CD4-positive, alpha-beta T cell (primary cell): ENCODE measurements at regions not wholly inside any gene's neighbourhood (a gene's known extent, or its start where the extent isn't known, plus 50 kb on each side); places are given as distances from the start of the nearest gene placed in this dataset.

Experiments used
- ATAC-seq: fragments of 200-7000 bp; cut with Tn5 transposase; one replicate; pipeline ENCODE4 v1.10.0; 2022; ENCODE audit warnings: mild to moderate bottlenecking; ENCODE audit not compliant: poor library complexity
- CTCF ChIA-PET: fragments of 350-600 bp; sonication (Branson Sonifier 250); formaldehyde crosslinking; loops from one replicate; lab custom pipeline; 2021; ENCODE audit warnings: antibody characterized with exemption, inconsistent platforms; lab: Charles Lee
- POLR2A ChIA-PET: fragments of 350-600 bp; sonication (Branson Sonifier 250); formaldehyde crosslinking; loops from one replicate; lab custom pipeline; 2021; ENCODE audit warnings: antibody characterized with exemption, inconsistent platforms; lab: Charles Lee
- DNase-seq, 14 experiments: peaks; one replicate each; pipeline ENCODE4 v3.0.0-alpha.2; 2013 to 2020; ENCODE audit warnings: mixed read lengths in 2 of 14
- H3K27ac ChIP-seq, 2 donors: one replicate each; pipeline versions ENCODE4 v1.5.1 to v1.7.0; 2013; ENCODE audit warnings: low read length in 2 of 2, low read depth in 1 of 2, mild to moderate bottlenecking in 1 of 2
- H3K27me3 ChIP-seq, 2 experiments: 1 replicate in 1 of 2; 2 replicates in 1 of 2; pipeline versions ENCODE4 v1.6.1 to v1.7.0; 2013; ENCODE audit warnings: low read length in 2 of 2, control low read depth in 1 of 2, mild to moderate bottlenecking in 1 of 2, moderate library complexity in 1 of 2; ENCODE audit not compliant: insufficient read depth in 2 of 2, control insufficient read depth in 1 of 2
- H3K36me3 ChIP-seq: one replicate; pipeline ENCODE4 v1.6.1; 2013; ENCODE audit warnings: low read length, control low read depth; ENCODE audit not compliant: insufficient read depth
- H3K4me1 ChIP-seq: one replicate; pipeline ENCODE4 v1.6.1; 2013; ENCODE audit warnings: low read length, control low read depth; ENCODE audit not compliant: insufficient read depth
- H3K4me3 ChIP-seq: one replicate; pipeline ENCODE4 v1.5.1; 2013; ENCODE audit warnings: mild to moderate bottlenecking, low read length, moderate library complexity
- H3K9me3 ChIP-seq, 2 experiments: 1 replicate in 1 of 2; 2 replicates in 1 of 2; pipeline versions ENCODE4 v1.6.1 to v1.7.0; 2013; ENCODE audit warnings: low read length in 2 of 2, mild to moderate bottlenecking in 2 of 2, control low read depth in 1 of 2, moderate library complexity in 1 of 2; ENCODE audit not compliant: control insufficient read depth in 1 of 2, insufficient read depth in 1 of 2
- H3K27ac Mint-ChIP-seq: one replicate; pipeline ENCODE4 v1.8.0; 2020; ENCODE audit warnings: mixed read lengths
- H3K27me3 Mint-ChIP-seq: one replicate; pipeline ENCODE4 v1.8.0; 2021; ENCODE audit warnings: mixed read lengths
- H3K36me3 Mint-ChIP-seq: one replicate; pipeline ENCODE4 v1.8.0; 2021; ENCODE audit warnings: low read depth, mixed read lengths
- H3K4me1 Mint-ChIP-seq: one replicate; pipeline ENCODE4 v1.8.0; 2021; ENCODE audit warnings: low read depth, mixed read lengths
- H3K4me3 Mint-ChIP-seq: one replicate; pipeline ENCODE4 v1.8.0; 2020; ENCODE audit warnings: mild to moderate bottlenecking, mixed read lengths
- H3K9me3 Mint-ChIP-seq: one replicate; pipeline ENCODE4 v1.8.0; 2020; ENCODE audit warnings: mixed read lengths
- intact Hi-C, 2 experiments: fragments of 100-400 bp; cut with DNase I in 1 of 2; cut with micrococcal nuclease in 1 of 2; formaldehyde crosslinking; loops; one replicate each; pipeline versions ENCODE4 v1.15.1 to v1.9.0; 2023 to 2025; cut with DNase I, micrococcal nuclease
- TF ChIP-seq, protein P1 (sequence below): fragments of 200-600 bp; IDR thresholded peaks from one replicate; pipeline ENCODE4 v1.8.0; 2022; ENCODE audit warnings: antibody characterized with exemption, mild to moderate bottlenecking

DNA sequence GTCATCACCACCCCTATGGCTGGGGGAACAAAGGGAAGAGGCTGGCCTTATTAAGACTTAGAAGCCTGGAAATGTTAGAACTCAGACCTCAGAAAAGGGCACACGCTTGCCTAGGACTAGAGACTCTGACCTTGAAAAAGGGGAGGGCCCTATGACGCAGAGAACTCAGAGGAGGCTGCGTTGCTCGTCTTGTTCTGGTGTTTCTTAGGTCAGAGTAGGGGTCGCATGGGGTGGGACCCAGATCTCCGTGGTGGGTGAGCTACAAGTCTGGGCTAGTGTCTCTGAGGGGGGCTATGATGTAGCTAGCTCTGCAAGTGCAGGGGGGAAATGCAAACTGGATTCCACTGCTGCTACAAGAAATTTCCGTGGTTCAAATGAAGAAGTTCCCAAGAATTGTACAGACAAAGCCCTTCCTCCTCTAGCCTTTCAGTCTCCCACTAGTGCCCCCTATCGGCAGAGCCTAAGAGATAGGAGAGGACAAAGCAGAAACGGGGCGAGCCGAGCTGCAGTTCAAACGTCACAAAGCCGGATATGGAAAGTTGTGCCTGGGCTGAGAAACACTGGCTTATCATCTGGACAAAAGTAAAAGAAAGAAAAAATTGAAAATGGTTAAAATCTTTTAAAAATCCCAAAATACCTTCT is 392.9 kb upstream of the ROBO2 start:
- Mint-ChIP-seq H3K4me1 (no peaks in the 10 kb centered on the region), H3K36me3 (no peaks in the 10 kb centered on the region), H3K27ac (no peak overlapping the region), H3K9me3 (peaks cover 5% of the 10 kb centered on the region), H3K4me3 (no peak overlapping the region), H3K27me3 (no peaks in the 10 kb centered on the region)
- ATAC-seq (no peak), DNase-seq (no peak)
- Histone ChIP-seq H3K4me3 (no peak overlapping the region), H3K9me3 (peaks cover 0 to 9% of the 10 kb centered on the region in 2 experiments), H3K4me1 (no peaks in the 10 kb centered on the region), H3K27me3 (no peaks in the 10 kb centered on the region), H3K36me3 (no peaks in the 10 kb centered on the region), H3K27ac (no peak overlapping the region)
- intact Hi-C loops: no loop called here
- CTCF ChIA-PET: no interaction called here
- POLR2A ChIA-PET: no interaction called here
- TF ChIP-seq, protein P1, sequence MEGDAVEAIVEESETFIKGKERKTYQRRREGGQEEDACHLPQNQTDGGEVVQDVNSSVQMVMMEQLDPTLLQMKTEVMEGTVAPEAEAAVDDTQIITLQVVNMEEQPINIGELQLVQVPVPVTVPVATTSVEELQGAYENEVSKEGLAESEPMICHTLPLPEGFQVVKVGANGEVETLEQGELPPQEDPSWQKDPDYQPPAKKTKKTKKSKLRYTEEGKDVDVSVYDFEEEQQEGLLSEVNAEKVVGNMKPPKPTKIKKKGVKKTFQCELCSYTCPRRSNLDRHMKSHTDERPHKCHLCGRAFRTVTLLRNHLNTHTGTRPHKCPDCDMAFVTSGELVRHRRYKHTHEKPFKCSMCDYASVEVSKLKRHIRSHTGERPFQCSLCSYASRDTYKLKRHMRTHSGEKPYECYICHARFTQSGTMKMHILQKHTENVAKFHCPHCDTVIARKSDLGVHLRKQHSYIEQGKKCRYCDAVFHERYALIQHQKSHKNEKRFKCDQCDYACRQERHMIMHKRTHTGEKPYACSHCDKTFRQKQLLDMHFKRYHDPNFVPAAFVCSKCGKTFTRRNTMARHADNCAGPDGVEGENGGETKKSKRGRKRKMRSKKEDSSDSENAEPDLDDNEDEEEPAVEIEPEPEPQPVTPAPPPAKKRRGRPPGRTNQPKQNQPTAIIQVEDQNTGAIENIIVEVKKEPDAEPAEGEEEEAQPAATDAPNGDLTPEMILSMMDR: no peak

DNA sequence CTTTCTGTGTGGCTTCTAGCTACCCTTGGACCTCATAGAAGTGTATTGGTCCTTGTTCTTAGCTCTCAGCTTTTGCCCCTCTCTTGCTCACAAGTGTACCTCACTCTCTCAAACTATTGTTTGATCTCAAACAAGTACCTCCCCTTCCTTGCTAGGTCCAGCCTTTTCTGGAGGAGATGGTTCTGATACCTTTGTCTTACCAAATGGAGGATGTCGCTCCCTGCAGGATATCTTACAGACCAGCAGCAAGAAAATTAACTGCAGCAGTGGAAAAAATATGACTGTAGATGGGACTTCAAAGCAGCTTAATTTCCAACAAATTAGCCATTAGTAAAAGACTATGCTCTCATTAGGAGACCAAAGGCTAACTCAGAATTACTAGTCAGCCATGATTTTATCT is 388.1 kb upstream of the ROBO2 start:
- Histone ChIP-seq H3K27ac (no peak overlapping the region), H3K4me3 (no peak overlapping the region), H3K9me3 (peaks cover 4% of the 10 kb centered on the region in 2 experiments), H3K27me3 (no peaks in the 10 kb centered on the region), H3K36me3 (no peaks in the 10 kb centered on the region), H3K4me1 (no peaks in the 10 kb centered on the region)
- ATAC-seq: no peak
- no peak overlapping the region for H3K4me3 Mint-ChIP-seq
- POLR2A ChIA-PET: no interaction called here
- no peaks in the 10 kb centered on the region for H3K4me1 Mint-ChIP-seq
- H3K27ac Mint-ChIP-seq: no peak overlapping the region
- intact Hi-C loops: no loop called here
- peaks cover 5% of the 10 kb centered on the region for H3K9me3 Mint-ChIP-seq
- CTCF ChIA-PET: no interaction called here
- no peak for DNase-seq
- H3K27me3 Mint-ChIP-seq: no peaks in the 10 kb centered on the region
- H3K36me3 Mint-ChIP-seq: no peaks in the 10 kb centered on the region
- TF ChIP-seq, protein P1: no peak

DNA sequence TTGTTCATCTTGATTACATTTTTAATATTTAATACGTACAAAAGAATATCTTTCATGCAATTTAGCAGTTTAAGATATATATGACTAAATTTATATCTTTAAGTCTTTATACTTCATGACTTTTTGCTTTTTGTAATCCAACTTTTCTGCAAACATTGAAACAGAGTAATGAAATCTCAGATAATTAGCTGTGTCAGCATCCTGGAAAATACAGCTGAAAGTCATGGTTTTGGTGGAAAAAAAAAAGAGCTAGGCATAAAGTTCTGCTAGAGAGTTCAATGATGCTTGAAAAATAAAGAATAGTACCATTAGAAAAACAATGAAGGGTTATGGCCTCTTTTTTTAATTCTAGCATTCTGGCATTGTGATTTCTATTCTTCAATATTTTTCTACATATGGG is 387.4 kb upstream of the ROBO2 start:
- TF ChIP-seq, protein P1: no peak
- Histone ChIP-seq H3K27me3 (no peaks in the 10 kb centered on the region), H3K4me3 (no peak overlapping the region), H3K9me3 (peaks cover 4 to 5% of the 10 kb centered on the region in 2 experiments), H3K36me3 (no peaks in the 10 kb centered on the region), H3K27ac (no peak overlapping the region), H3K4me1 (no peaks in the 10 kb centered on the region)
- Mint-ChIP-seq H3K9me3 (peaks cover 5% of the 10 kb centered on the region), H3K4me1 (no peaks in the 10 kb centered on the region), H3K4me3 (no peak overlapping the region), H3K27ac (no peak overlapping the region), H3K27me3 (no peaks in the 10 kb centered on the region), H3K36me3 (no peaks in the 10 kb centered on the region)
- CTCF ChIA-PET: no interaction called here
- intact Hi-C loops: no loop called here
- DNase-seq (no peak), ATAC-seq (no peak)
- POLR2A ChIA-PET: no interaction called here
